ENCODE measurements at regions not wholly inside any gene's neighbourhood (a gene's known extent, or its start where the extent isn't known, plus 50 kb on each side); places are given as distances from the start of the nearest gene placed in this dataset.
A peak's percentile ranks its signal among the peaks of the same experiment; 100 is the strongest.

DNA sequence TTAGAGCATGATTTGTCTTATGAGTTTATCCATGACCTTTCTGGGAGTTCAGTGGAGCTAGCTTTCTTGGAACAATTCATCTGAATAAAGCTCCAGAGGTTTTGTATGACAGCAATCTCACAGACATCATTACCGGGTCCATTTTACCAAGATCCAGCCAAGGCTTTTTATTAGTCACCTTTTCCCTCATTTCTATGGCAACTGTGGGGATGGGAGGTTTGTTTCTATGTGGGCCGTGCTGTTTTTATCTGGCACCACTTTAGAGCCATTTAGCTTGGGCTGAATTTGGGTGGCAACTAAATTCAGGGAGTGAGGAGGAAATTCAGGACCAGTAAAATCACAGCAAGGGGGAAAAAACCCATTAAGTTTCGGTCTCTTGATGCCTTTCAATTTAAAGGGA lies 245.7 kb downstream of the NSG2 start:
- DNase-seq (ENCODE audit: low spot score), result no peak

DNA sequence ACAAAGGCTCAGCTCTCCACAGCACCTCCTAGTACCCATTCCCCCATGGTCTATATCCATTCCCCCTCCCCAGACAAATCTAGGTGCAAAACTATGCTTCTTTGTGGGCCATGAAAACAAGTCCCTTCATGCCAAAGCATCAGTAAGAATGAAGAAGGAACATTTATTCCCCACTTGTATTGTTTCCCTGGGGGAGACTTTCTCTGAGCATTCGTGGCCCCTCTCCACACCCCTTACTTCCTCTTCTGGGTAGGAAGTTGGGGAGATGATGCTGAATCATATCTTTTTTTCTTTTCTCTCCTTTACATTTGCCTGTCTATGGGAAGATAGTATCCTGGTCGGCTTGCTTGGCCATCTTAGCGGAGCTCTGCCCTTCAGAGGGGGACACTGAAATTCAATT lies 246.8 kb downstream of the NSG2 start:
- no peak for DNase-seq (ENCODE audit: low spot score)

DNA sequence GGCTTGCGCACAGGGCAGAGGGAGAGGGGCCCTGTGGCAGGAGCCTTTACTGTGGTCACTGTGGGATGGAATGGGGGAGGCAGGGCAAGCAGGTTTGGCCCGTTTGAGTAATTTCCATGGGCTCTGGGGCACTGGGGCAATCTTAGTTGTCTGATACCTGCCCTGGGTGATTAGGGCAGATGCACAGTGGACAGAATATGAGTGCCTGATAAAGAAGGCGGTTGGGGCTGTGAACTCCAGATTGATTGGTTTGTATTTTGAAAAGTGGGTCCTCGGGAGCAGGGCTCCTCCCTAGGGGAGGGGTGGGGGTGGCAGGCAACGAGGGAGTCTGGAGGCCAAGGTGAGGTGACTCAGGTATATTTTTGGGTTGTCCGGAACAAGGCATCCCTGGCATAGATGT lies 247.5 kb downstream of the NSG2 start:
- peak; percentile 36 for DNase-seq (ENCODE audit: low spot score)

DNA sequence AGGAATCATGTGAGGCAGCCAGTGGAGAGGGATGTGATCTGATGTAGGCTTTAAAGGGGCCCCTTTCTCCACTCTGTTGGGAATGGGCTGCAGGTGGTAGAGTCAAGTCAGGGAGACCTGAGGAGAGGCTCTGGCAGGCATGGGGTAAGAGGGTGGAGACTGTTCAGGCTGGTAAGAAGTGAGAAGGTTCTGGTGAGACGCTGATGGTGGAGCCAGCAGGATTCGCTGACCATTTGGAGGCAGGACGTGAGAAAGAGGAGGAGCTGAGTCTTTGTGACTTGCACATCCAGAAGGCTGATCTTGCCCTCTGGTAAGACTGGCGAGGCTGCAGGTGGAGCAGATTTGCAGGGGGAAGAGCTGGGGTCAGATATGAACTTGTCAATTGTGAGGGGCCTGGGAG lies 248.0 kb downstream of the NSG2 start:
- DNase-seq (ENCODE audit: low spot score), result no peak

GRCh38 chr5:174294891-174295620 lies 249.6 kb downstream of the NSG2 start:
- DNase-seq (ENCODE audit: low spot score), result no peak

GRCh38 chr5:174295702-174296436 lies 250.4 kb downstream of the NSG2 start:
- no peak for DNase-seq (ENCODE audit: low spot score)

GRCh38 chr5:174300118-174300940 lies 254.8 kb downstream of the NSG2 start:
- no peak for DNase-seq (ENCODE audit: low spot score)

DNA sequence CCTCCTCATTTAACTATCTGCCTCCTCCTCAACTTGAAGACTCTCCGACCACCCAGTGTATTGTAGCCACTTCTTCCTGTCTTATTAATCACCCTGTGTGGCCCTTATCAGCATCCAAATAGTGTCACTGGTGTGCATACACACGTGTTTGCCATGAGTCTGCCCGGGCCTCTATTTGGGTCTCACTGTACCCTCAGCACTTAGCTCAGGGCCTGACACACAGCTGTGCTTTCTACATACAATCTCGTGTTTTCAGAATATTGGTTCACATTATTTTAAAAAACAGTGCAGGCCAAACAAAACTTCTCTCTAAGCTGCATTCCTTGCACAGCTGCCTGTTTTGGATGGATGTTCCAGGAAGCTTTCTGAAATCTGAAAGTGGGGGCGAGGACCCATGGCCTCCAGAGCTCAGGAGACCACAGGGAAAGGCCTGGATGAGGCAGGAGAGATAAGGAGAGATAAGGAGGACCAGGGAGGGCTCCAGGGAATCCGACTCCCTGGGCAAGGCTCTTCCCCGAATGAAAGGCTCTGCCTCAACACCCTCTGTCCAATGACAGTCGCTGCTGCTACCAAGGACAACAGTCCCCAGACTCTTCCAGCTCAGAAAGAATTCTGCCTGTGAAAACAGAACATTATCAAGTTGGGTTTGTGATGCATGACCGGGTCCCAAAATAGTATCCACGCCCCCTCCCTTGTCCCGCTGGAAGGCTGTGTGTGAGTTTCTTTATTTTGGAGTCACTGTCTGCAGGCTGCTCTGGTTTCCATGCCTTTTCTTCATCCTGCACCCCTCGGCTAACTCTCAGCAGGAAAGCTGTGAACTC lies 255.6 kb downstream of the NSG2 start:
- DNase-seq (ENCODE audit: low spot score), result no peak

GRCh38 chr5:174301848-174302625 lies 256.5 kb downstream of the NSG2 start:
- no peak for DNase-seq (ENCODE audit: low spot score)

- DNase-seq (ENCODE audit: low spot score), result no peak
These were observed 257.5 kb downstream of the NSG2 start for GRCh38 chr5:174303035-174303434.

GRCh38 chr5:174303437-174304045 lies 258.0 kb downstream of the NSG2 start:
- DNase-seq (ENCODE audit: low spot score), result no peak

GRCh38 chr5:174305241-174305681 lies 259.8 kb downstream of the NSG2 start:
- DNase-seq (ENCODE audit: low spot score), result no peak

DNA sequence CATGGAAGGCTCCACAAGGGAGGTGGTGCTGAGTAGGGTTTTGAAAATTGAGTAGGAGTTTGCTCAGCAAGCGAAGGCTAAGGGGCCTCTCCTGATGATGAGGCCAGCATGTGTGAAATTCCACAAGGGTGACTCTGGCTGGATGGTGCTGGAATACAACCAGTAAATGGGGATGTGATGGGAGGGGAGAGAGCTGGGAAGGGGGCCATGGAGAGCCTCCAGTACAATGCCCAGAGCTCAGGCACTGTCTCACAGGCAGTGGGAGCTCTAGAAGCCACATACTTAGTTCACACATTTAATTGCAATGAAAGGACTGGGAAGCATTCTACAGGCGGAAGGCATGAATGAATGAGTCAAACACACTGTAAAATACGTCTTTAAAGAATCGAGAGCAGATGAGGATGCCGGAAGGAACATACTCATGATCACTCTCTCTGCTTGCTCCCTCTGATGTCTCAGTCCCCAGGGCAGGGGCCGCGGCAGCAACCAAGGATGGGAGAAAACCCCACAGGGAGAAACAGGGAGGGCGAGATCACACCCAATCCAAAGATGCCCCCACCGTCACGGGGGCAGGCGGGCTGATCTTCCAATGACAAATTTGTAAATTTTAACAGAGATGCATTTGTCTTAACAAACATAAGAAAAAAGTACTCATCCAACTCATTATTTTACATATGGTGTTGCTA lies 261.0 kb downstream of the NSG2 start:
- DNase-seq (ENCODE audit: low spot score), result no peak

DNA sequence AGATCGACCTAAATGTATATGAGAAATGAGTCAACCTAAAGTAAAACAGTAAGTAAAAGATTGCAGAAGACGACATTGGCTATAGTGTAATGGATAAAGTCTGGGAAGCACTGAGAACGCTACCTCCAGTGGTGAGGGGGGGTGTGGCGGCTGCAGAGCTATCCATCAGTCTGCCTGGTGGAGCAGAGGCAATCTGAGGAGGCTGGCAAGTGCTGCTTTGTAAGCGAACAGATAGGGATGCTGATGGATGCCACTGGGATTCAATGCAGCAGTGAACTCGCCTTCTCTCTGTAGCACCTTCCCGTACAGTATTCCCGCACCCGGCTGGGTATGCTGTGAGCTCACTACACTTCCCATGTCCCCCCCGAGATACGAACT lies 261.5 kb downstream of the NSG2 start:
- no peak for DNase-seq (ENCODE audit: low spot score)

DNA sequence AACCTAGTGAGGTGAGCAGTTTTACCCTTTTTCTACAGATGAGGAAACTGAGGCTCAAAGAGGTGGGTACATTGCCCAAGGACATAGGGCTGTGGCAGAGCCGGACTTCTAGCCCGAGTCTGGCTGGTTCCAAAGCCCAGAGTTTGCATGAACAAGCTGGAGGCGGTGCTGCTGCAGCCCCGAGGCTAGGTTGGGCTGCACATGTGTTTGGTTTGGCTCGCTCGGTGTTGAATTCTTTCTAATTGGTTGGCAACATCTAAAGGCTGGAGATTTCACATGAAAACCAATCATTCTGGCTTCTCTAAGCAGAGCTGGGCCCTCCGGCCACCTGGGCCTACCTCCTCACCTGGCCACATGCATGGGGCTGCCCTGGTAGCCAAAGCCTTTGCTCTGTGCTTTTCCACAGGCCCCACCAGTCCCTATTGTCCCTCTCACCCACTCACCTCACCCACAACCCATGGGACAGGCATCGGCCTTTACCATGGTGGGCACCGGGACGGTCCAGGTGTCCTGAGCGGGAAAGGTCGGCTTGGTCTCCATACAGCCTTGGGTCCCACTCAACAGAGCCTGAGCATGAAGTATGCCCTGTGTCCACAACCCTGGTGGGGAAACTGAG lies 262.3 kb downstream of the NSG2 start:
- no peak for DNase-seq (ENCODE audit: low spot score)

- peak; percentile 34 for DNase-seq (ENCODE audit: low spot score)
These were observed 263.8 kb downstream of the NSG2 start for GRCh38 chr5:174309131-174309795.

DNA sequence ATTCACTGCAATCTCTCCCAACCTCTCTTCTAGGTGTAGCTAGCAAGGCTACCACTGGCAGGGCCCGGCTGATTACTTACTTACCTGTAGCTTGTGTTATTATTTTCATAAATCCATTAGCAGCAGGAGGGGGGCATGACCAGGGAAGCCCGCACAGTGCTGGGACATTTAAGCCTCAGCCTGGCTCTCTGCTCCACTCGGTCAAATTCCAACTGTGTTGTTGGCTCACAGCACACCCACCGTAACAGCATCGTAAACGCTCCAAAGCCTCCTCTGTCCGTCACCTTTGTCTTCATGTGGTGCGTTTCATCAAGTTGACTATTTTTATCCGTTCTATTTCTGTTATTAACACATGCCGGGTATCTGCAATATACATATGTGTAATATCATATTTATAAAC lies 264.7 kb downstream of the NSG2 start:
- no peak for DNase-seq (ENCODE audit: low spot score)

- DNase-seq (ENCODE audit: low spot score), result peak; percentile 25
These were observed 265.2 kb downstream of the NSG2 start for GRCh38 chr5:174310706-174311105.

DNA sequence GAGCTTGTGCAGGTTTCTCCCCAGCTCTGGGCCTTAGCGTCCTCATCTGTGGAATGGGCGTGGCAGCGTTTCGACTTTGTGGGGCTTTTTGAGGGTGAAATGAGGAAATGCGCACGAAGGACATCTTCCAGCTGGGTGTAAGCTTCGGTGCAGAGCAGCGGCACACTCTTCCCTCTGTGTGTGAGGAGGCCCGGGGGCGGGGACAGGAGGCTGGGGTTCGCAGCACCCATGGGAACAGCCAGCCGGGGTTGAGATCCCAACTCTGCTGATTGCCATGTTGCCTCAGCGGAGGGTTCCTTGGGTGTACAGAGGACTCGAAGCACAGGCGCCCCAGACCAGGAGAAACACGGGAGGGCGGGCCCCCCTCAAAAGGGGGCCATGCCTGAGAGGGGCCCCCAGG lies 265.6 kb downstream of the NSG2 start:
- no peak for DNase-seq (ENCODE audit: low spot score)
